ENCODE measurements at regions not wholly inside any gene's neighbourhood (a gene's known extent, or its start where the extent isn't known, plus 50 kb on each side); places are given as distances from the start of the nearest gene placed in this dataset.
"Not testable (repeated sequence)": the region's sequence is repeated elsewhere in the genome, so short reads cannot be mapped to it uniquely, and the experiment has no call there.

DNA sequence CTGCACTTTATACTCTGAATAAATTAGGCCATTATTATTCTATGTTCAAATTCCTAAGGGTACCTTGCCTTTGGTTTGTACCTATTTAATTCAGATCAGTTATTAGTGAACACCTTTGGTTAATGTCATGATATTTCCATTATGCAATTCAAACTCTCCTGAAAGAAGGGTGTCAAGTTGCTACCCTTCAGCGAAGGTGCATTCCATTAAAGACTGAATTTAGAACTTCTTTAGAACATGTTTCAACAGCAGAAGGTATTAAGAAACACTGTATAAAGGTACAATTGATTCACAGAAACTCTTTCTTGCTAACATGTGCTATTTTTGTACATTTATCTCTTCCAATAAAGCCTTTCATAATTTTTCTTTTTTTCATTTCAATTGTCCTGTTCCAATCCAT lies 1545.4 kb upstream of the PCDH10 start:
- no peak for DNase-seq

DNA sequence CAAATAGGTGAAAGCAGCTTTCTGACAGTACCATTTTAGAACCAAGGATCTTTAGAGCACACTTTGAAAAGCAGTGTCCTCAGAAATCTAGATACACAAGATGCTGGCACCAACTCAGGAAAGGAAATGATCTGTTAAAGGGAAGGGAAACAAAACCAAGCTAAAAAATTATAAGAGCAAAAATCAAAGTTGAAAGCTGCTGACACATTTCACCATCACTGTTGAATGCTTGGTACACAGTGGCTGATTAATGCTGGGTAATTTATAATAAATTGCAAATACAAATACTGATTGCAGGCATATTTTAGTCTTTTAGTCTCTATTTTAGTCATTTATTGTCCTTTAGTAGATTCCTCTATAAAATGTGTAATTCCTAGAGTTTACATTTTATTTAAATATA lies 1540.1 kb upstream of the PCDH10 start:
- no peak for DNase-seq

DNA sequence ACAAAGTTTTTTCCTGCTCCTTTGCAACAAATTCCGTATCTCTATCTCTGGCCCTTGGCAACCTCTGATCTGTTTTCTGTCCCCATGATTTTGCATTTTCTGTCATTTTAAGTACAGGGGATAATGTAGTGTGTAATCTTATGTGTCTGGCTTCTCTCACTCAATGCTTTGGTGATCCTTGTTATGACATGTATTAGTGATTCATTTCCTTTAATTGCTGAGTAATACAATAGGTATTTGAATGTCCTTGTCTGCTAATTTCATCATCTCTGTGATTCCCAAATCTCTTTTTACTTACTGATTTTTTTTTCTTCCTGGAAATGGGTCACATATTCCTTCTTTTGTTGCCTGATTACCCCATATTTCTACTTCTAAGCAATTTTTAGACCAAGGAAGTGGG lies 1538.6 kb upstream of the PCDH10 start:
- DNase-seq = not testable (repeated sequence)

DNA sequence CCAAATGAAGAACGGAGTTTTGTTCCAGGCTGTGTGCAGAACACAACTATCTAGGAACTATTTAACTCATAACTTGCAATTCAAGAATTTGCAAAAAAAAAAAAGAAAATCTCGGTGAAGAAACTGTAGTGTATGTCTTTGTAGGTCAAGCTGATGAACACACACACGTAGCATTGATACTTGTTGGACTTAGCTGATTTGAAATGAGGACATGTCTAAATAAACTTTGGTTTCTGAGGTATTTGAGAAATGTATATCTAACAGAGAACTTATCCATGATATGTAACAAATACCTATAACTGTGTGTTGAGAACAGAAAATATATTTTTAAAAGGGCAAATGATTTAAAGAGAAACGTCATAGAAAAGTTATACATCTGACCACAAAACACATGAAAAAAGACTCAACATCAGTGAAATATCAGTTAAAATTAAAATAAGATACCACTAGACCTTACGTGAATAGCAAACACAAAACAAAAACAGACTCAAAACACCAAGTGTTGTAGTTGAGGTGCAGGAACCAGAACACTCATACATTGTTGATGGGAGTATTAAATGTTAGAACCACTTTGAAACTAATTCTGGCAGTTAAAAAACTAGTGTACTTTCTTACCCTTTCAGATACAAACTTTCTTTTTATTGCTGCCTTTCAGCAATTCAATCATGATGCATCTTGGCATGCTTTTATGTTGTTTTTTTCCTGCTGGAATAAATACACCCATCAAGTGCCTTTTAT lies 1535.8 kb upstream of the PCDH10 start:
- no peak for DNase-seq

DNA sequence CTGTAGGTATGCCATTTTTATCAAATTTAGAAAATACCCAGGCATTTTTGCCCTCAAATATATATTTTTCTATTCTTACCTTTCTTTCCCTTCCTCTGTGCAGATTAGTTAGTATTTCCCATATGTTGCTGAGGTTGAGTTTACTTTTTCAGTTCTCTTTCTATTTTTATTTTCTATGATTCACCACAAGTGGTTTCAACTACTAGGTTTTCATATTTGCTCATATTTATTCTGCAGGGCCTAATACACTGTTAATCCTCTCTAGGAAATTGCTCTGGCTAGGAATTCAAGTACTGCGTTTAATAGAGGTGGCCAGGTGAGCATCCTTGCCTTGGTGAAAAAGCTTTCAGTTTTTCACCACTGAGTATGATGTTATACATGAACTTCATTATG lies 1535.3 kb upstream of the PCDH10 start:
- no peak for DNase-seq

DNA sequence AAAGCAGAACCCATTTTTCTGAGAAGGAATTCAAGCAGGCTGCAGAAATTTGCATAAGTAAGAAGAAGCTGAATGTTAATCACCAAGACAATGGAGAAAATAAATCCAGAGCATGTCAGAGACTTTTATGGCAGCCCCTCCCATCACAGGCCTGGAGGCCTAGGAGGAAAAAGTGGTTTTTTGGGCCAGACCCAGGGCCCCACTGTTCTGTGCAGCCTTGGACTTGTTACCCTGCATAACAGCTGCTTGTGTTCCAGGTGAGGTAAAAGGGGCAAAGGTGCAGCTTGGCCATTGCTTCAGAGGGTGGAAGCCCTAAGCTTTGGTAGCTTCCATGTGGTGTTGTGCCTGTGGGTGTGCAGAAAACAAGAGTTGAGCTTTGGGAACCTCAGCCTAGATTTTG lies 1516.2 kb upstream of the PCDH10 start:
- no peak for DNase-seq

DNA sequence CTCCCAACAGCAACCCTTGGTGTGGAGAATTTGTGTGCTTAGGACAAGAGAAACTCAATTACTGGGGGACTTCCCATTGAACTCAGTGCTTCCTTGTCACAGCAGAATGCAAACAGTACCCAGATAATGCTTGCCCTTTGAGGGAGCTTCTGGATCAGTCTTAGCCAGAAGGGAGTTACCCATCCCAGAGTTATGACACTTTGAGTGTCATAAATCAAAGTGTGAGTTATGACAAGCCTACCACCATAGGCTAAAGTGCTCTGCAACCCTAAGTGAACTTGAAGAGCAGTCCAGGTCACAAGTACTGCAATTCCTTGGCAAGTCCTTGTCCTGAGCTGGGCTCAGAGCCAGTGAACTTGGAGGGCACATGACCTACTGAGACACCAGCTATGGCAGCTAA lies 1513.9 kb upstream of the PCDH10 start:
- DNase-seq = no peak

DNA sequence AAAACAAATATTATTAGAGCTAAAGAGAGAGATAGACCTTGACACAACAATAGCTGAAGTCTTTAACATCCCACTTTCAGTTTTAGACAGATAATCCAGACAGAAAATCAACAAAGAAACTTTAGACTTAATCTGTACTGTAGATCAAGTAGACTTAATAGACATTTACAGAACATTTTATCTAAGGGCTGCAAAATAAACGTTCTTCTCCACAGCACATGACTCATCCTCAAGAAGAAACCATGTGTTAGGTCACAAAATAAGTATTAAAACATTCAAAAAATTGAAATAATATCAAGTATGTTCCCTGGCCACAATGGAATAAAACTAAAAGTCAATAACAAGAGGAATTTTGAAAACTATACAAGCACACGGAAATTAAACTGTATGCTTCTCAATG lies 1510.3 kb upstream of the PCDH10 start:
- DNase-seq = no peak

DNA sequence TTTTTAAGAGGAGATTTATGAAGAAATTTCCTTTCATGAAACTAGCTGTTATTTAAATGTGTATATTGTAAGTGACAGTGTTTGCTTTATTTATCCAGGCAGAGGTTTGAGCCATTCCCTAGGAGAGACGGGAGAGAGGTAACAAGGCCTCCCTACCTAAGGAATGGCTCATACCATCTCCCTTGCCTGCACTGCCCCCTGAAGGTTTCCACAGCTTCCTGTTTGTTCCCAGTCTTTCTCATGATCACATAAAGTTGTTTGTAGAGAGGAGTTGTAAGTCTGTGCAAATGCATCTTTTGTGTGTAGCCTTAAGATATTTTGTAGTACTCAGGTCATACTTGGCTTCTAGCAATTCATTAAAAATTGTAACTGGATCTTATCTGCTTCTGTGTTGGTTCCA lies 1504.5 kb upstream of the PCDH10 start:
- no peak for DNase-seq

DNA sequence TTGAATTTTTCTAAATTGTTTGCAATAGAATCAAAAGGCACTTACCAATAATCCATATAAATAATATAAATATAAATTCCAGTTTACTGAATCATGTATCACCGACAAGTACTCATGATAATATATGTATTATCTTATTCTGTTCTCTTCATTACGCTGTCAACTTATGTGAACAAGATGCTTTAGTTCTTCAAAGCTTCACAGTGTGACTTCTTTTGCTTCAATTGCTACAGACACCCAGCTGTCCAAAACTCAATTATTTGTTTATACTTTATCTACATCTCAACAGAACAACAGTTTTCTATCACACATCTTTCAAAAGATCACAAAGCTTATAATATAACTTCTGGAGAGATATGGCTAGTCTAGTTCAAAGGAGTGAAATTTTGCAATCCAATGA lies 1499.9 kb upstream of the PCDH10 start:
- DNase-seq = no peak

DNA sequence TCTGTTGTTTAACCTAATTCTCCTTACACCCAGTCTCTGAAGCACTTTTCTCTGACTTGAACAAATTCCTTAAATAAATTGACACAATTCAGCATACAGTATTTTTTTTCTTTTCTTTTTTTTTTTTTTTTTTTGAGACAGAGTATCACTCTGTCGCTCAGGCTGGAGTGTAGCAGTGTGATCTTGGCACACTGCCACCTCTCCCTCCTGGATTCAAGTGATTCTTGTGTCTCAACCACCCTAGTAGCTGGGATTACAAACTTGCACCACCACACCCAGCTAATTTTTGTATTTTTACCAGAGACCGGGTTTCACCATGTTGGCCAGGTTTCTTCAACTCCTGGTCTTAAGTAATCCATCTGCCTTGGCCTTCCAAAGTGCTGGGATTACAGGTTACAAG lies 1498.1 kb upstream of the PCDH10 start:
- DNase-seq = no peak

DNA sequence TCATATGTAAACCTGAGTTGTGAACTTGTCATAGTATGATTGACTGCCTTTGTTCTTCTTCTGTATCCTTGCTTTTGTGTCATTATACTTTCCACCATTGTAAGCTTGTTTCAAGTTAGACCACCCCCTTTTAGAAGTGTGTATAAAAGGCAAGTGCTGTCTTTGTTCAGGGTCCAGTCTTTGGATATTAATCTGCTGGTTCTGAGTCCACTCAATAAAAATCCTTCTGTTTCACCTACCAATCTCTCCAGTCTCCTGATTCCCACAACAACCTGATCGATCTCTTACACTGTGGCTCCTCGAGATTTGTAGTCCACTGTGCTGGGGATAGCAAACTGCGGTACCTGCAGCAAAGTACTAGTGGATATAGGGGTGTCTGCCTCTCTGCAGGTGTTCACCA lies 1465.8 kb upstream of the PCDH10 start:
- DNase-seq = not testable (repeated sequence)

DNA sequence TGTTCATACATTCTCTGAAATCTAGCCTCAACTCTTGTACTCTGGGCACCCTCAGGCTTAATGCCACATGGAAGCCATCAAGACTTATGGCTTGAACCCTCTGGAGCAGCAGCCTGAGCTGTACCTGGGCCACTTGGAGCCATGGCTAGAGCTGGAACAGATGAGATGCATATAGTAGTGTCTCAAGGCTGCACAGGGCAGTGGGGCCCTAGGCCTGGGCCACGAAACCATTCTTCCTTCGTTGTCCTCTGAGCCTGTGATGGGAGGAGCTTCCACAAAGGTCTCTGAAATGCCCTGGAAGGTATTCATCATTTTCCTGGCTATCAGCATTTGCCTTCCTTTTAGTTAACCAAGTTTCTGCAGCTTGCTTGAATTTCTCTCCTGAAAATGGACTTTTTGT lies 1427.2 kb upstream of the PCDH10 start:
- DNase-seq = no peak

DNA sequence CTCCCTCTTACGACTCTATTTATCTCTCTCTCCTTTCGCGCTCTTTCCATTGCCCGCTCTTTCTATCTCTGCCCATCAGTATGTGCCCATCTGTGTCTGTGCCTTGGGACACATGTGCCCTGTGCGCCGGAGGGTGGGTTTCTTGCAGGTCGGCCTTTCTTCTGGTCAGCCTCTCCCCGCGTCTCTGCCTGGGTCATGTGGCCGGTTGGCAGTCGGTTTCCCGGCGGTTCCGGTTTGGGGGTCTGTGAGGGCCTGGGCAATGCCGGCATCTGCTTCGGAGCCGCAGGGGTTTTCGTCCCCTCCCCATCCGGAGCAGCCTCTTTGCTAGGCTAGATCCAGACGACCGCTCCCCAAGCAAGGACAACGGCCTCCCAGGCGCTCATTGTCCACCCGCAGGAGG lies 1426.0 kb upstream of the PCDH10 start:
- not testable (repeated sequence) for DNase-seq

DNA sequence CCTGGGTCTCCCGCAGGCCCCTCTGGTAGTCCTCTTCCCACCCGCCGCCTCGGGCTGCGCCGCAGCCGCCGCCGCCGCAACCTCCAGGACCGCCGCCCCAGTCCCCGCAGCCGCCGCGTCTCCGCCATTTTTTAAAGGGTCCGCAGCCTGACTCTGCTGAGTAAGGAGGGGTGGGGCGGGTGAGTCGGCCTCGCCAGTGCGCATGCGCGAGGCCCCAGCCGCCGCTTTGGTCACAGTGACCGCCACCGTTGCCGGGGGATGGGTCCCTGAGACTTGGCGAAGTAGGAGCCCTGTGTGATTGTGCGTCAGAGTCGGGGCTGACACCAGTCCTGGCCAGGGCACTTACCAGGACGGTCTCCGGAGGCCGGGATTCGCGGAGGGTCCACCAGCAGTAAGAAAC lies 1424.2 kb upstream of the PCDH10 start:
- DNase-seq = peak; percentile 14

DNA sequence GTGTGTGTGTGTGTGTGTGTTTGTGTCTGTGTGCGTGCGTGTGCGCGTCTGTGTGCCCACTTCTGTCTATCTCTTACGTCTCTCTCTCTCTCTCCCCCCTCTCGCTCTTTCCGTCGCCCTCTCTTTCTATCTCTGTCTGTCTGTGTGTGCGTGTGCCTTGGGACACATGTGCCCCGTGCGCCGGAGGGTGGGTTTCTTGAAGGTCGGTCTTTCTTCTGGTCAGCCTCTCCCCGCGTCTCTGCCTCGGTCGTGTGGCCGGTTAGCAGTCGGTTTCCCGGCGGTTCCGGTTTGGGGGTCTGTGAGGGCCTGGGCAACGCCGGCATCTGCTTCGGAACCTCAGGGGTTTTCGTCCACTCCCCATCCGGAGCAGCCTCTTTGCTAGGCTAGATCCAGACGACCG lies 1423.6 kb upstream of the PCDH10 start:
- not testable (repeated sequence) for DNase-seq

DNA sequence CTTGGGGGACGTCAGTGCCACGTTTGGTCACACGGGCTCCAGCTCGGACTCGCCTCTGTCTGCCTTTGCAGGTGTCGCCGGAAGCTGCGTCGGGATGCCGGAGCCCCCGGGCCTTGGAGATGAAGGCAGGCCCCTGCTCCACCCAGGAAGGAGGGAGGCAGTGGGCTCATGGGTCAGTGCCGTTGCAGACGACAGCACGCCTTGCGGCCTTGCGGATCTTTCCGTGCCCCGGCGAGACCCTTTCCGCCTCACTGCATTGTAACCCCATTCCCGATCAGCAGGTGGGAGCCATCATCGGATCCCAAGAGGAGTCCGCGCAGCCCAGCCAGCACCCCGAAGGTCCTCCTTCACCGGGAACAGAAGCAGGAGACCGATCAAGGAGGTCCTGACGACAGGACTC lies 1422.2 kb upstream of the PCDH10 start:
- DNase-seq = not testable (repeated sequence)

DNA sequence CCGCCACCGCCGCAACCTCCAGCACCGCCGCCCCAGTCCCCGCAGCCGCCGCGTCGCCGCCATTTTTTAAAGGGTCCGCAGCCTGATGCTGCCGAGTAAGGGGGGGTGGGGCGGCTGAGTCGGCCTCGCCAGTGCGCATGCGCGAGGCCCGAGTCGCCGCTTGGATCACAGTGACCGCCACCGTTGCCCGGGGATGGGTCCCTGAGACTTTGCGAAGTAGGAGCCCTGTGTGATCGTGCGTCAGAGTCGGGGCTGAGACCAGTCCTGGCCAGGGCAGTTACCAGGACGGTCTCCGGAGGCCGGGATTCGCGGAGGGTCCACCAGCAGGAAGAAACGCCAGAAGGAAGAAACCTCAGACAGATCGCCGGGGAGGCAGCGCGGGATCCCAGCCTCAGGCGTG lies 1421.7 kb upstream of the PCDH10 start:
- DNase-seq = not testable (repeated sequence)

DNA sequence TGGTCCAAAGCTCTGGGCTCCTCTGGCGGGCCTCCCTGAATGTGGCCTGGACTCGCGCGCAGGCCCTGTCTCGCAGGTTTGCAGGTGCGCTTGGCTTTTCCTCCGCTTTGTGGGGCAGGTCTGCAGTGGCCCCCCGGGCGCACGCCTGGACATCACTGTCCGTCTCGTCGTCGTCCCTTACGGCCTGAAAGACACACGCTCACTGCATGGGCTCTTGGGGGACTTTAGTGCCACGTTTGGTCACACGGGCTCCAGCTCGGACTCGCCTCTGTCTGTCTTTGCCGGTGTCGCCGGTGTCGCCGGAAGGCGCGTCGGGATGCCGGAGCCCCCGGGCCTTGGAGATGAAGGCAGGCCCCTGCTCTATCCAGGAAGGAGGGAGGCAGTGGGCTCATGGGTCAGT lies 1419.9 kb upstream of the PCDH10 start:
- DNase-seq = peak; percentile 6

DNA sequence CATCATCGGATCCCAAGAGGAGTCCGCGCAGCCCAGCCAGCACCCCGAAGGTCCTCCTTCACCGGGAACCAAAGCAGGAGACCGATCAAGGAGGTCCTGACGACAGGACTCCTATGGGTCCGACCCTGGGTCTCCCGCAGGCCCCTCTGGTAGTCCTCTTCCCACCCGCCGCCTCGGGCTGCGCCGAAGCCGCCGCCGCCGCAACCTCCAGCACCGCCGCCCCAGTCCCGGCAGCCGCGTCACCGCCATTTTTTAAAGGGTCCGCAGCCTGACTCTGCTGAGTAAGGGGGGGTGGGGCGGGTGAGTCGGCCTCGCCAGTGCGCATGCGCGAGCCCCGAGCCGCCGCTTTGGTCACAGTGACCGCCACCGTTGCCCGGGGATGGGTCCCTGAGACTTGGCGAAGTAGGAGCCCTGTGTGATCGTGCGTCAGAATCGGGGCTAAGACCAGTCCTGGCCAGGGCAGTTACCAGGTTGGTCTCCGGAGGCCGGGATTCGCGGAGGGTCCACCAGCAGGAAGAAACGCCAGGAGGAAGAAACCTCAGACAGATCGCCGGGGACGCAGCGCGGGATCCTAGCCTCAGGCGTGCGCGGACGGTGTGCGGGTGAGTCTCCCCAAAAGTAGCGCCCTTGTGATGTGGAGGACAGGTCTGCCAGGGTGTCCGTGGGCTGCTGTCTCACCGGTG lies 1419.2 kb upstream of the PCDH10 start:
- DNase-seq = not testable (repeated sequence)

DNA sequence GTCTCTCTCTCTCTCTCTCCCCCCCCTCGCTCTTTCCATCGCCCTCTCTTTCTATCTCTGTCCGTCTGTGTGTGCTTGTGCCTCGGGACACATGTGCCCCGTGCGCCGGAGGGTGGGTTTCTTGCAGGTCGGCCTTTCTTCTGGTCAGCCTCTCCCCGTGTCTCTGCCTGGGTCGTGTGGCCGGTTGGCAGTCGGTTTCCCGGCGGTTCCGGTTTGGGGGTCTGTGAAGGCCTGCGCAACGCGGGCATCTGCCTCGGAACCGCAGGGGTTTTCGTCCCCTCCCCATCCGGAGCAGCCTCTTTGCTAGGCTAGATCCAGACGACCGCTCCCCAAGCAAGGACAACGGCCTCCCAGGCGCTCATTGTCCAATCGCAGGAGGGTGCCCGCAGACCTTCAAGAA lies 1418.5 kb upstream of the PCDH10 start:
- not testable (repeated sequence) for DNase-seq

DNA sequence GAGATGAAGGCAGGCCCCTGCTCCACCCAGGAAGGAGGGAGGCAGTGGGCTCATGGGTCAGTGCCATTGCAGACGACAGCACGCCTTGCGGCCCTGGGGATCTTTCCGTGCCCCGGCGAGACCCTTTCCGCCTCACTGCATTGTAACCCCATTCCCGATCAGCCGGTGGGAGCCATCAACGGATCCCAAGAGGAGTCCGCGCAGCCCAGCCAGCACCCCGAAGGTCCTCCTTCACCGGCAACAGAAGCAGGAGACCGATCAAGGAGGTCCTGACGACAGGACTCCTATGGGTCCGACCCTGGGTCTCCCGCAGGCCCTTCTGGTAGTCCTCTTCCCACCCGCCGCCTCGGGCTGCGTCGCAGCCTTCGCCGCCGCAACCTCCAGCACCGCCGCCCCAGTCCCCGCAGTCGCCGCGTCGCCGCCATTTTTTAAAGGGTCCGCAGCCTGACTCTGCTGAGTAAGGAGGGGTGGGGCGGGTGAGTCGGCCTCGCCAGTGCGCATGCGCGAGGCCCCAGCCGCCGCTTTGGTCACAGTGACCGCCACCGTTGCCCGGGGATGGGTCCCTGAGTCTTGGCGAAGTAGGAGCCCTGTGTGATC lies 1417.0 kb upstream of the PCDH10 start:
- not testable (repeated sequence) for DNase-seq

DNA sequence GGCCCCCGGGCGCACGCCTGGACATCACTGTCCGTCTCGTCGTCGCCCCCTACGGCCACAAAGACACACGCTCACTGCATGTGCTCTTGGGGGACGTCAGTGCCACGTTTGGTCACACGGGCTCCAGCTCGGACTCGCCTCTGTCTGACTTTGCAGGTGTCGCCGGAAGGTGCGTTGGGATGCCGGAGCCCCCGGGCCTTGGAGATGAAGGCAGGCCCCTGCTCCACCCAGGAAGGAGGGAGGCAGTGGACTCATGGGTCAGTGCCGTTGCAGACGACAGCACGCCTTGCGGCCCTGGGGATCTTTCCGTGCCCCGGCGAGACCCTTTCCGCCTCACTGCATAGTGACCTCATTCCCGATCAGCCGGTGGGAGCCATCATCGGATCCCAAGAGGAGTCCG lies 1414.8 kb upstream of the PCDH10 start:
- not testable (repeated sequence) for DNase-seq

DNA sequence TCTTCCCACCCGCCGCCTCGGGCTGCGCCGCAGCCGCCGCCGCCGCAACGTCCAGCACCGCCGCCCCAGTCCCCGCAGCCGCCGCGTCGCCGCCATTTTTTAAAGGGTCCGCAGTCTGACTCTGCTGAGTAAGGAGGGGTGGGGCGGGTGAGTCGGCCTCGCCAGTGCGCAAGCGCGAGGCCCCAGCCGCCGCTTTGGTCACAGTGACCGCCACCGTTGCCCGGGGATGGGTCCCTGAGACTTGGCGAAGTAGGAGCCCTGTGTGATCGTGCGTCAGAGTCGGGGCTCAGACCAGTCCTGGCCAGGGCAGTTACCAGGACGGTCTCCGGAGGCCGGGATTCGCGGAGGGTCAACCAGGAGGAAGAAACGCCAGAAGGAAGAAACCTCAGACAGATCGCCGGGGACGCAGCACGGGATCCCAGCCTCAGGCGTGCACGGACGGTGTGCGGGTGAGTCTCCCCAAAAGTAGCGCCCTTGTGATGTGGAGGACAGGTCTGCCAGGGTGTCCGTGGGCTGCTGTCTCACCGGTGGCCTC lies 1414.2 kb upstream of the PCDH10 start:
- DNase-seq = not testable (repeated sequence)

Data from activated gamma-delta T cell (primary cell).